ENCODE measurements at regions not wholly inside any gene's neighbourhood (a gene's known extent, or its start where the extent isn't known, plus 50 kb on each side); places are given as distances from the start of the nearest gene placed in this dataset.

- TF ChIP-seq REST (IDR thresholded peaks at IDR 0.05; ENCODE audit: borderline replicate concordance) (no peak), RAD21 (conservative IDR thresholded peaks at IDR 0.05) (no peak), EZH2 (IDR thresholded peaks at IDR 0.05; ENCODE audit: borderline replicate concordance, insufficient read depth, low read length, poor library complexity, severe bottlenecking) (no peak), TAF1 (IDR thresholded peaks at IDR 0.05; ENCODE audit: low read depth) (no peak), POLR2AphosphoS5 (IDR thresholded peaks at IDR 0.05) (no peak), MXI1 (conservative IDR thresholded peaks at IDR 0.05; ENCODE audit: poor library complexity, severe bottlenecking) (no peak), SMC3 (conservative IDR thresholded peaks at IDR 0.05; ENCODE audit: poor library complexity) (no peak), EP300 (conservative IDR thresholded peaks at IDR 0.05; ENCODE audit: poor library complexity, severe bottlenecking) (no peak)
- TF ChIP-seq, protein P1, sequence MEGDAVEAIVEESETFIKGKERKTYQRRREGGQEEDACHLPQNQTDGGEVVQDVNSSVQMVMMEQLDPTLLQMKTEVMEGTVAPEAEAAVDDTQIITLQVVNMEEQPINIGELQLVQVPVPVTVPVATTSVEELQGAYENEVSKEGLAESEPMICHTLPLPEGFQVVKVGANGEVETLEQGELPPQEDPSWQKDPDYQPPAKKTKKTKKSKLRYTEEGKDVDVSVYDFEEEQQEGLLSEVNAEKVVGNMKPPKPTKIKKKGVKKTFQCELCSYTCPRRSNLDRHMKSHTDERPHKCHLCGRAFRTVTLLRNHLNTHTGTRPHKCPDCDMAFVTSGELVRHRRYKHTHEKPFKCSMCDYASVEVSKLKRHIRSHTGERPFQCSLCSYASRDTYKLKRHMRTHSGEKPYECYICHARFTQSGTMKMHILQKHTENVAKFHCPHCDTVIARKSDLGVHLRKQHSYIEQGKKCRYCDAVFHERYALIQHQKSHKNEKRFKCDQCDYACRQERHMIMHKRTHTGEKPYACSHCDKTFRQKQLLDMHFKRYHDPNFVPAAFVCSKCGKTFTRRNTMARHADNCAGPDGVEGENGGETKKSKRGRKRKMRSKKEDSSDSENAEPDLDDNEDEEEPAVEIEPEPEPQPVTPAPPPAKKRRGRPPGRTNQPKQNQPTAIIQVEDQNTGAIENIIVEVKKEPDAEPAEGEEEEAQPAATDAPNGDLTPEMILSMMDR (IDR thresholded peaks at IDR 0.05; ENCODE audit: poor library complexity, severe bottlenecking) = no peak
Measured at GRCh38 chr2:180596453-180596852, 384.0 kb upstream of the UBE2E3 start.

Measured in neural cell (in vitro differentiated cells).